B cell (primary cell): ENCODE measurements at regions not wholly inside any gene's neighbourhood (a gene's known extent, or its start where the extent isn't known, plus 50 kb on each side); places are given as distances from the start of the nearest gene placed in this dataset.

Experiments
- ATAC-seq: fragments of 200-7000 bp; cut with Tn5 transposase; one replicate; pipeline ENCODE4 v1.10.0; 2021; ENCODE audit warnings: low read depth, mild to moderate bottlenecking, moderate number of reproducible peaks, moderate library complexity
- CTCF ChIA-PET: fragments of 350-600 bp; sonication (Branson Sonifier 250); formaldehyde crosslinking; loops from one replicate; lab custom pipeline; 2021; ENCODE audit warnings: antibody characterized with exemption, inconsistent platforms; lab: Charles Lee
- POLR2A ChIA-PET: fragments of 350-600 bp; sonication (Branson Sonifier 250); formaldehyde crosslinking; loops from one replicate; lab custom pipeline; 2021; ENCODE audit warnings: antibody characterized with exemption; lab: Charles Lee
- DNase-seq: peaks from one replicate; pipeline ENCODE4 v3.0.0; 2013
- H2AFZ ChIP-seq: 2 replicates; pipeline ENCODE4 v1.6.1; 2012; ENCODE audit warnings: mild to moderate bottlenecking, low read depth, low read length; ENCODE audit not compliant: insufficient read depth, poor library complexity, severe bottlenecking
- H3K27ac ChIP-seq, 2 donors: 1 replicate in 1 of 2; 2 replicates in 1 of 2; pipeline ENCODE4 v1.5.1; 2012 to 2013; ENCODE audit warnings: low read length in 2 of 2, mild to moderate bottlenecking in 2 of 2, moderate library complexity in 1 of 2
- H3K27me3 ChIP-seq, 4 experiments: fragments of 200-600 bp in 1 of 4; sonication (generic) in 1 of 4; replicated peaks in 1 of 4; 1 replicate in 2 of 4; 2 replicates in 2 of 4; pipeline versions ENCODE4 v1.6.1 to v1.7.0; 2013 to 2016; ENCODE audit warnings: low read length in 3 of 4, mild to moderate bottlenecking in 2 of 4, mixed read lengths in 1 of 4, moderate library complexity in 1 of 4; ENCODE audit not compliant: insufficient read depth in 4 of 4, control insufficient read depth in 3 of 4; ENCODE audit errors: control extremely low read depth in 1 of 4
- H3K36me3 ChIP-seq, 2 experiments: replicated peaks in 1 of 2; 1 replicate in 1 of 2; 2 replicates in 1 of 2; pipeline versions ENCODE4 v1.6.1 to v1.7.1; 2013; ENCODE audit warnings: low read length in 1 of 2; ENCODE audit not compliant: insufficient read depth in 2 of 2, control insufficient read depth in 1 of 2; ENCODE audit errors: control extremely low read depth in 1 of 2, extremely low read depth in 1 of 2
- H3K4me1 ChIP-seq, 2 donors: fragments of 200-600 bp in 1 of 2; sonication (generic) in 1 of 2; 1 replicate in 1 of 2; 2 replicates in 1 of 2; pipeline versions ENCODE4 v1.5.1 to v1.6.1; 2013 to 2017; ENCODE audit warnings: low read length in 2 of 2; ENCODE audit not compliant: control insufficient read depth in 2 of 2, insufficient read depth in 2 of 2
- H3K4me2 ChIP-seq: replicated peaks from 2 replicates; pipeline ENCODE3; 2012; ENCODE audit warnings: mild to moderate bottlenecking, low read depth, low read length; ENCODE audit not compliant: poor library complexity, severe bottlenecking
- H3K4me3 ChIP-seq, 5 experiments: fragments of 200-600 bp in 1 of 5; sonication (generic) in 1 of 5; 1 replicate in 3 of 5; 2 replicates in 2 of 5; pipeline versions ENCODE4 v1.5.1 to v1.7.0; 2011 to 2016; ENCODE audit warnings: low read length in 4 of 5, mild to moderate bottlenecking in 4 of 5, low read depth in 2 of 5, control low read depth in 1 of 5, moderate library complexity in 1 of 5; ENCODE audit not compliant: insufficient read depth in 1 of 5; ENCODE audit errors: control extremely low read depth in 1 of 5, extremely low read depth in 1 of 5
- H3K79me2 ChIP-seq: fragments of 200-600 bp; sonication (generic); one replicate; pipeline ENCODE4 v1.6.0; 2016; ENCODE audit warnings: low read length; ENCODE audit not compliant: control insufficient read depth, insufficient read depth
- H3K9ac ChIP-seq: fragments of 200-600 bp; sonication (generic); 2 replicates; pipeline ENCODE4 v1.6.1; 2017; ENCODE audit warnings: mild to moderate bottlenecking, low read length, moderate library complexity
- H3K9me3 ChIP-seq, 3 donors: one replicate each; pipeline versions ENCODE4 v1.6.1 to v1.7.1; 2013; ENCODE audit warnings: low read length in 2 of 3; ENCODE audit not compliant: control insufficient read depth in 2 of 3, insufficient read depth in 1 of 3; ENCODE audit errors: control extremely low read depth in 1 of 3
- H4K20me1 ChIP-seq: 2 replicates; pipeline ENCODE4 v1.6.0; 2012; ENCODE audit warnings: mild to moderate bottlenecking, low read length; ENCODE audit not compliant: insufficient read depth, control insufficient read depth, poor library complexity, severe bottlenecking
- H3K27ac Mint-ChIP-seq: one replicate; pipeline ENCODE4 v1.8.0; 2021; ENCODE audit warnings: mixed read lengths
- H3K27me3 Mint-ChIP-seq: one replicate; pipeline ENCODE4 v1.8.0; 2021; ENCODE audit warnings: mixed read lengths
- H3K4me1 Mint-ChIP-seq: one replicate; pipeline ENCODE4 v1.8.0; 2021; ENCODE audit warnings: mixed read lengths
- H3K4me3 Mint-ChIP-seq: one replicate; pipeline ENCODE4 v1.8.0; 2021; ENCODE audit warnings: mixed read lengths
- H3K9me3 Mint-ChIP-seq: one replicate; pipeline ENCODE4 v1.8.0; 2022; ENCODE audit warnings: mixed read lengths; ENCODE audit not compliant: insufficient read depth
- EZH2 ChIP-seq: IDR thresholded peaks from 2 replicates; pipeline ENCODE4 v1.6.1; 2012; ENCODE audit warnings: borderline replicate concordance, low read depth, mild to moderate bottlenecking, moderate library complexity, low read length; ENCODE audit not compliant: insufficient read depth, poor library complexity, severe bottlenecking
- WGBS: methylation state at CpG from one replicate; pipeline ENCODE4 v1.1.5; 2013; ENCODE audit warnings: missing lambda C conversion rate; ENCODE audit not compliant: insufficient coverage; 5-methylcytosine and 5-hydroxymethylcytosine counted together
- intact Hi-C: fragments of 100-400 bp; cut with micrococcal nuclease; formaldehyde crosslinking; loops from one replicate; pipeline ENCODE4 v1.10.0; 2022
- TF ChIP-seq, protein P1 (sequence below): fragments of 200-600 bp; IDR thresholded peaks from one replicate; pipeline ENCODE4 v1.8.0; 2022; ENCODE audit warnings: antibody characterized with exemption, mild to moderate bottlenecking

- Histone ChIP-seq H4K20me1 (no peaks in the 10 kb centered on the region), H3K27me3 (no peaks in the 10 kb centered on the region), H3K4me1 (no peaks in the 10 kb centered on the region), H3K9ac (no peak overlapping the region), H3K36me3 (no peaks in the 10 kb centered on the region), H3K27ac (no peak overlapping the region), H3K79me2 (no peaks in the 10 kb centered on the region), H2AFZ (no peak overlapping the region), H3K9me3 (peaks cover 0 to 6% (median 0%) of the 10 kb centered on the region in 3 donors), H3K4me3 (no peak overlapping the region), H3K4me2 (no peak overlapping the region)
- H3K4me1 Mint-ChIP-seq: no peaks in the 10 kb centered on the region
- TF ChIP-seq EZH2: no peak
- TF ChIP-seq, protein P1, sequence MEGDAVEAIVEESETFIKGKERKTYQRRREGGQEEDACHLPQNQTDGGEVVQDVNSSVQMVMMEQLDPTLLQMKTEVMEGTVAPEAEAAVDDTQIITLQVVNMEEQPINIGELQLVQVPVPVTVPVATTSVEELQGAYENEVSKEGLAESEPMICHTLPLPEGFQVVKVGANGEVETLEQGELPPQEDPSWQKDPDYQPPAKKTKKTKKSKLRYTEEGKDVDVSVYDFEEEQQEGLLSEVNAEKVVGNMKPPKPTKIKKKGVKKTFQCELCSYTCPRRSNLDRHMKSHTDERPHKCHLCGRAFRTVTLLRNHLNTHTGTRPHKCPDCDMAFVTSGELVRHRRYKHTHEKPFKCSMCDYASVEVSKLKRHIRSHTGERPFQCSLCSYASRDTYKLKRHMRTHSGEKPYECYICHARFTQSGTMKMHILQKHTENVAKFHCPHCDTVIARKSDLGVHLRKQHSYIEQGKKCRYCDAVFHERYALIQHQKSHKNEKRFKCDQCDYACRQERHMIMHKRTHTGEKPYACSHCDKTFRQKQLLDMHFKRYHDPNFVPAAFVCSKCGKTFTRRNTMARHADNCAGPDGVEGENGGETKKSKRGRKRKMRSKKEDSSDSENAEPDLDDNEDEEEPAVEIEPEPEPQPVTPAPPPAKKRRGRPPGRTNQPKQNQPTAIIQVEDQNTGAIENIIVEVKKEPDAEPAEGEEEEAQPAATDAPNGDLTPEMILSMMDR: no peak
- ATAC-seq (no peak), DNase-seq (no peak)
- H3K27me3 Mint-ChIP-seq: peaks cover 27% of the 10 kb centered on the region
- intact Hi-C loops: no loop called here
- POLR2A ChIA-PET: no interaction called here
- H3K4me3 Mint-ChIP-seq: no peak overlapping the region
- CTCF ChIA-PET: no interaction called here
- 63% methylated on average over 2 of the region's 4 CpGs for WGBS
- H3K9me3 Mint-ChIP-seq: no peaks in the 10 kb centered on the region
- no peak overlapping the region for H3K27ac Mint-ChIP-seq
These were observed 144.1 kb upstream of the AJAP1 start for GRCh38 chr1:4510276-4510691.

DNA sequence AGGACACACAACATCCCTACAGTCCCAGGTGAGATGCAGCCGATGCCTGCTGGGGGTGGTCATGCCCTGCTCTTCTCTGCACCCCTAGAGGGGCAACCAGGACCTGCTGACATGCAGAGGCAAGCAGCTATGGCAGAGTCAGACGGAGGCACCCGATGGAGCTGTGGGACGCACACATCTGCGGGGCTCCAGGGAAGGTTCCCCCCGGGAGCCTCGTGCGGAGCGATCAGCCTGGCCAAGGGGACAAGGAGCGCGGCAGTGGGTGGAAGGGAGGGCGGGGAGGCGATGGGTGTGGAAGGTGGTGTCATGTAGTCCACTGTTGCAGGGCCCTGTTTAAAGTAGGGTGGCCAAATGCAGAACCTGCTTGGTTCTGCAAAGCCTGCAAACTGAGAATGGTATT, 143.0 kb upstream of the AJAP1 start:
- Histone ChIP-seq H3K4me1 (no peaks in the 10 kb centered on the region), H3K36me3 (no peaks in the 10 kb centered on the region), H3K4me3 (no peak overlapping the region), H3K27ac (no peak overlapping the region), H3K9ac (no peak overlapping the region), H4K20me1 (no peaks in the 10 kb centered on the region), H2AFZ (no peak overlapping the region), H3K79me2 (no peaks in the 10 kb centered on the region), H3K4me2 (no peak overlapping the region), H3K27me3 (no peaks in the 10 kb centered on the region), H3K9me3 (peaks cover 0 to 6% (median 0%) of the 10 kb centered on the region in 3 donors)
- ATAC-seq (no peak), DNase-seq (no peak)
- H3K27me3 Mint-ChIP-seq: peaks cover 27% of the 10 kb centered on the region
- intact Hi-C loops: no loop called here
- no peak for TF ChIP-seq EZH2
- TF ChIP-seq, protein P1: no peak
- no peak overlapping the region for H3K27ac Mint-ChIP-seq
- no peak overlapping the region for H3K4me3 Mint-ChIP-seq
- H3K4me1 Mint-ChIP-seq: no peaks in the 10 kb centered on the region
- CTCF ChIA-PET: no interaction called here
- POLR2A ChIA-PET: no interaction called here
- no peaks in the 10 kb centered on the region for H3K9me3 Mint-ChIP-seq
- 94% methylated on average over 13 of the region's 13 CpGs for WGBS
